SJSA1 (cell line): ENCODE measurements at regions not wholly inside any gene's neighbourhood (a gene's known extent, or its start where the extent isn't known, plus 50 kb on each side); places are given as distances from the start of the nearest gene placed in this dataset.

Experiments used
- DNase-seq, 2 experiments: peaks; one replicate each; pipeline ENCODE4 v3.0.0-alpha.2; 2015 to 2020; ENCODE audit warnings: low spot score in 2 of 2, low read depth in 1 of 2
- H3K27ac ChIP-seq: fragments of 250-450 bp; sonication (Bioruptor Pico); 2 replicates; pipeline ENCODE4 v1.5.1; 2020; ENCODE audit warnings: mild to moderate bottlenecking, moderate library complexity
- H3K27me3 ChIP-seq: fragments of 250-450 bp; sonication (Bioruptor Pico); replicated peaks from 2 replicates; pipeline ENCODE4 v1.5.1; 2020; ENCODE audit warnings: mild to moderate bottlenecking, moderate library complexity
- H3K36me3 ChIP-seq: fragments of 250-450 bp; sonication (Bioruptor Pico); 2 replicates; pipeline ENCODE4 v1.5.1; 2020; ENCODE audit warnings: mild to moderate bottlenecking
- H3K4me1 ChIP-seq: fragments of 250-450 bp; sonication (Bioruptor Pico); replicated peaks from 2 replicates; pipeline ENCODE4 v1.6.1; 2021; ENCODE audit warnings: mild to moderate bottlenecking
- H3K4me3 ChIP-seq: fragments of 250-450 bp; sonication (Bioruptor Pico); 2 replicates; pipeline ENCODE4 v1.5.1; 2020; ENCODE audit warnings: mild to moderate bottlenecking
- H3K9me3 ChIP-seq: fragments of 250-450 bp; sonication (Bioruptor Pico); replicated peaks from 2 replicates; pipeline ENCODE4 v1.5.1; 2020; ENCODE audit warnings: mild to moderate bottlenecking

DNA sequence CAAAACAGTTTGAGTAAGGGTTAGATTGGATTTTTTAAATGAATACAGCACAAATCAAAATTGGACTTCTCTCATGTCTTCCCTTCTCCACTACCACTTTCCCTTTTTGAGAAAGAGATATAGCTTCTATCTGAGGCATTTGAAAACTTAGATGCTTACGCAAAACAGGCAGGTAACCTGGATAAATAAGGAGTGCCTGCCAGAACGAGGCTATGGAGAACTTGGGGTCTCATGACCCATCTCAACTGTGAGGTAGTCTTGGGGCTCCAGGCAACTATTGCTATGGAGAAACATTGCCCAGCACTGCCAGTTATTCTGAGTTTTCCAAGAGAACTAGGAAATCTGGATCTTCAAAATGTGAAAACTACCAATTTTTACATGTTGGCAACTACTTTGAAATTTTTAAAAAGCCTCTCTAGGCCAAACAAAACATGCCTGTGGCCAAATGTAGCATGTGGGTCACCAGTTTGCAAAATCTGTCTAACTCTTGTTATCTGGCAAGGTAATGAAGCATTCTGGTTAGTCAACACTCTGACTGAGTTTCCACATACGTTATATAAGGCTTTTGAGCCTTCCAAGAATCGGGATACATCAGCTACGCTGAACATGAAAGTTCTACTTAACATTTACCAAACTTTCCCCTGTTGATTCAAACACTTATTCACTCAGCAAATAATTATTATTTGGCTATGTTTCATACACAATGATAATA lies 752.7 kb downstream of the KCNA4 start:
- Histone ChIP-seq H3K27me3 (no peaks in the 10 kb centered on the region), H3K4me1 (no peaks in the 10 kb centered on the region), H3K36me3 (no peaks in the 10 kb centered on the region), H3K4me3 (no peak overlapping the region), H3K27ac (no peak overlapping the region), H3K9me3 (no peaks in the 10 kb centered on the region)
- DNase-seq: no peak

DNA sequence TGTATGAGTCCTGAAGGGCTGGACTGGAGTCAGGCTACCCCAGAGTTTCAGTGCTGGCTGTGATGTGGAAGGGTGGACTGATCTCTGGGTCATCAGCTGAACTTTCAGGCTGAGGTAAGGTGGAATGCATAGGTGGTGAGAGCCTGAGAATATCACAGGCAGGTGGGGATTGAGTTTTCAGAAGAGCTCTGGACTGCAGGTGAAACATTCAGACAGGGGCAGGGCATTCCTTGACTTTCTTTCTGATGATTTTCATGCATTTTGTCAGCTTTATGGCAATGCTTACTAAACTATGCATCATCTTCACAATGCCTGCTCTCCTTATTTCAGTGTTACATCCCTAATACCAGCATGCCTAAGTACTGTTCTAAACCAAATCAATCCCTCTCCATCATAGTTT lies 755.0 kb downstream of the KCNA4 start:
- Histone ChIP-seq H3K27ac (no peak overlapping the region), H3K36me3 (no peaks in the 10 kb centered on the region), H3K27me3 (no peaks in the 10 kb centered on the region), H3K4me1 (no peaks in the 10 kb centered on the region), H3K4me3 (no peak overlapping the region), H3K9me3 (no peaks in the 10 kb centered on the region)
- no peak for DNase-seq

DNA sequence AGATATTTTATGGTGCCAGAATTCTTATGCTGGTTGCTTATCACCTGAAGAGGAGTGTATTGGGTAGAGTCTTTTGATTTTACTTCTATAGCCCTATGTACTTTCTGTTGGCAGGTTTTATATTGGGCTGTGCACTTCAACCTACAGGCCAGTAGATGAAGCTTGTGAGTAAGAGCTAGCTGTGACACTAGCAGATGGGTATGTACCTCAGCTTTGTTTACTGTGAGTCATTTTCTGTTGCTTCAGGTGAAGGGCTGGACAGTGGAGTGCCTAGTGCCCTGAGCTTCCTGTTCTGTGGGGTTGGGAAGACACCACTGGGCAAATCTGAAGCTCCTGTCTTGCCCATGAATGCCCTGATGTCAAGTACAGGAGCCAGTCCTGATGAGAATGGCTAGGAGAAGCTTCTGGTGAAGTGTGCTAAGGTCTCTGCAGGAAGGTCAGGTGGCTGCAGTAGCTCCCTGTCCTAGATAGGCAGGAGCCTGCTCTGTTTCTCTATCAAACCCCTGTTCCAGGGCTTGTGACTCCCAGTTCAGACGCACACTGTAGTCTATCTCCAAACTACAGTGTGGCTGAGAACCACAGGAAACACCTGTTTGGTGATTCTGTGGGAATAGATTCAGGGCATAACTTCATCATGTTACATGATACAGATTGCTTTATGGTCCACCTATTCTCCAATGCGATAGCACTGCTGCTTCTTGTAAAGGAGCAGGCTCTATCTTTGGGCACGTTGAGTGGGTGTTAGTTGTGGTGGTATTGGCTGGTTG lies 755.7 kb downstream of the KCNA4 start:
- Histone ChIP-seq H3K36me3 (no peaks in the 10 kb centered on the region), H3K9me3 (no peaks in the 10 kb centered on the region), H3K4me3 (no peak overlapping the region), H3K4me1 (no peaks in the 10 kb centered on the region), H3K27me3 (no peaks in the 10 kb centered on the region), H3K27ac (no peak overlapping the region)
- peak in 1 of 2 experiments; percentile 6 for DNase-seq

DNA sequence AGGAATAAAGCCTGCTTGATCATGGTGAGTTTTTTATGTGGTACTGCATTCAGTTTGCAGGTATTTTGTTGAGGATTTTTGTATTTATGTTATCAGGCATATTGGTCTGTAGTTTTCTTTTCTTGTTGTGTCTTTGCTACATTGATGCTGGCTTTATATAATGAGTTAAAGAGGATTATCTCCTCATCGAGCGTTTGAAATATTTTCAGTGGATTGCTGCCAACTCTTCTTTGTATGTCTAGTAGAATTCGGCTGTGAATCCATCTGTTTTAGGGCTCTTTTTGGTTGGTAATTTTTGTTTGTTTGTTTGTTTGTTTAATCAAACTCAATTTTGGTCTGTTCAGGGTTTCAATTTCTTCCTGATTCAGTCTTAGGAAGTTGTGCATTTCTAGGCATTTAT lies 758.4 kb downstream of the KCNA4 start:
- Histone ChIP-seq H3K27ac (no peak overlapping the region), H3K4me3 (no peak overlapping the region), H3K4me1 (no peaks in the 10 kb centered on the region), H3K27me3 (no peaks in the 10 kb centered on the region), H3K9me3 (no peaks in the 10 kb centered on the region), H3K36me3 (no peaks in the 10 kb centered on the region)
- DNase-seq: no peak

DNA sequence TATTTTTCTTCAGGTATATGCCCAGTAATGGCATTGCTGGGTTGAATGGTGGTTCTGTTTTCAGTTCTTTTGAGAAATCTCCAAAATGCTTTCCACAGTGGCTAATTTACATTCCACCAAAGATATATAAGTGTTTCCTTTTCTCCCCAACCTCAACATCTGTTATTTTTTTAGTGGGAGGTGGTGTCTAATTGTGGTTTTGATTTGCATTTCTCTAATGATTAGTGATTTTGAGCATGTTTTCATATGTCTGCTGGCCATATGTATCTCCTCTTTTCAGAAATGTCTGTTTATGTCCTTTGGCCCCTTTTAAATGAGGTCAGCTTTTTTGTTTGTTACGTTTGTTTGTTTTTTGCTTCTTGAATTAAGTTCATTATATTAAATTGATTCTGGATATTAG lies 760.2 kb downstream of the KCNA4 start:
- no peaks in the 10 kb centered on the region for H3K36me3 ChIP-seq
- H3K9me3 ChIP-seq: no peaks in the 10 kb centered on the region
- H3K4me3 ChIP-seq: no peak overlapping the region
- no peak overlapping the region for H3K27ac ChIP-seq
- no peaks in the 10 kb centered on the region for H3K27me3 ChIP-seq
- no peak for DNase-seq
- H3K4me1 ChIP-seq: no peaks in the 10 kb centered on the region

DNA sequence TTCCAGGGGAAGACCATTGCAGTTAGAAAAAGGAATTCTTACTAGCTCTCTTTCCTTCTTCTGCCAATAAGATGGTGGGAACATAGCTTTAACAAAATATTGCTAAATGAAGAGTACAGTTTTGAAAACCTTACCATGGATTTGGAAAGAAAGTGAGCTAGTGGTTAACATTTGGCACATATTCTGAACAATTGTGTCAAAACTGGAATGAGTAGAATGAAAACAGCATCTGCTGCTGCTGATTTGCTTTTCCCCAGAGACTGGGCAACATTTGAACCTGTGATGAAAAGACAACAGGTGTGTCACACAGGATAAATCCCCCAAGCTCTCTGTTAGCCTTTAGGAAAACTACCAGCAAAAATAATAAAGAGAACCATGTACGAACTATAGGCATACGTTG lies 761.4 kb downstream of the KCNA4 start:
- no peak for DNase-seq
- Histone ChIP-seq H3K36me3 (no peaks in the 10 kb centered on the region), H3K4me3 (no peak overlapping the region), H3K4me1 (no peaks in the 10 kb centered on the region), H3K9me3 (no peaks in the 10 kb centered on the region), H3K27me3 (no peaks in the 10 kb centered on the region), H3K27ac (no peak overlapping the region)

DNA sequence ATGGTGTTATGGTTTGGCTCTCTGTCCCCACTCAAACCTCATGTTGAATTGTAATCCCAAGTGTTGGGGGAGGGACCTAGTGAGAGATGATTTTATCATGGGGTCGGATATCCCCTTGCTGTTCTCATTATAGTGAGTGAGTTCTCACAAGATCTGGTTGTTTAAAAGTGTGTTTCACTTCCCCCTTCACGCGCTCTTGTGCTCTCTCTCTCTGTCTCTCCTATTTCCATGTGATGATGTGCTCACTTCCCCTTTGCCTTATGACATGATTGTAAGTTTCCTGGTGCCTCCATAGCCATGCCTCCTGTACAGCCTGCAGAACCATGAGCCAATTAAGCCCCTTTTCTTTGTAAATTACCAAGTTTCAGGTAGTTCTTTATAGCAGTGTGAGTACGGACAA lies 765.1 kb downstream of the KCNA4 start:
- no peaks in the 10 kb centered on the region for H3K27me3 ChIP-seq
- no peaks in the 10 kb centered on the region for H3K36me3 ChIP-seq
- H3K27ac ChIP-seq: no peak overlapping the region
- H3K9me3 ChIP-seq: no peaks in the 10 kb centered on the region
- no peak overlapping the region for H3K4me3 ChIP-seq
- no peaks in the 10 kb centered on the region for H3K4me1 ChIP-seq
- DNase-seq: no peak

DNA sequence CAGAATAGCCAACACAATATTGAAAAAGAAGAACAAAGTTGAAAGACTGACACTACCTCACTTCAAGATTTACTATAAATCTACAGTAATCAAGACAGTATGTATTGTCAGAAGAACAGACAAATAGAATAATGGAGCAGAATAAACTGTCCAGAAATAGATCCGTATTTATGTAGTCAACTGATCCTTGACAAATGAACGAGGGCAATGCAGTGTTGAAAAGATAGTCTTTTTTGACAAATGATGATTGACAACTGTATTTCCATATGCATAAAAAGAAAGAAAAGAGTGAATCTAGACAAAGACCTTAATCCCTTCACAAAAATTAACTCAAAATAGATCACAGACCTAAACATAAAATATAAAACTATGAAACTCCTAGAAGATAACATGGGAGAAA lies 767.1 kb downstream of the KCNA4 start:
- H3K27me3 ChIP-seq: no peaks in the 10 kb centered on the region
- no peaks in the 10 kb centered on the region for H3K9me3 ChIP-seq
- H3K36me3 ChIP-seq: no peaks in the 10 kb centered on the region
- no peak overlapping the region for H3K27ac ChIP-seq
- DNase-seq: no peak
- no peaks in the 10 kb centered on the region for H3K4me1 ChIP-seq
- no peak overlapping the region for H3K4me3 ChIP-seq

DNA sequence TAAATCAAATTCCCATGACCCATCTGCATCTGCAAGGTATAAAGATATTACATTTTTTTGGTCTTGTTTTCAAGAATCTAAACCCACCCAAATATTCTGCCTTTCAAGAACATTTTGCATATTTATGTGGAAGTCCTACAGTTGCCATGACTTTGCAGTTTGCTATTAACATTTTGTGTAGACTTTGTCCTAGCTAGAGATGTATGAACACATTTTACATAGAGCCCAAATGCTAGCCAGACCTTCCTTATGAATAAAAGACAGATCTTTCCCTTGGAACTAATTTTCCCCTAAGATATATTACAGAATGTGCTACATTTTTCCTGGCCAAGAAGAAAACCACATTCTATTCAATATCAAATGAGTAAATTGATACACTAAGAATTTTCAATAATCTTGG lies 772.5 kb downstream of the KCNA4 start:
- no peak overlapping the region for H3K27ac ChIP-seq
- DNase-seq: no peak
- H3K9me3 ChIP-seq: no peaks in the 10 kb centered on the region
- H3K4me3 ChIP-seq: no peak overlapping the region
- no peaks in the 10 kb centered on the region; the same call in 1 of the 2 replicates for H3K4me1 ChIP-seq
- H3K36me3 ChIP-seq: no peaks in the 10 kb centered on the region
- H3K27me3 ChIP-seq: no peaks in the 10 kb centered on the region

DNA sequence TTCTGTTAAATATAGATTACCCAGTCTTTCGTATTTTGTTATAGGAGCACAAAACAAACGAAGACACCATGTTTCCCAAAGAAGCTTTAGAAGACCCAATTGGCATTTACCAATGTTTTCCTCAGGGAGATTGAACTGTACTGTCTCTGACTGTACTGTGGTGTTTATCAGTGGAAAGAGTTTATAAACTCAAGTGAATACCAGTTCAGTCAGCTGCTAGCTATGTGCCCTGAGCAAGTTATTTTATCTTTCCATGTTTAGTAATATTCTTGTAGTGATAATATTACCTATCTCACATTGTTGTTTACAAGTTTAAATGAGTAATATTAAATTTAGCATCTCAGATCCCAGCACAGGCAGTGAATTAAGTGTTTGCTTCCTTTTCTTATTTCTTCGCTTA lies 773.2 kb downstream of the KCNA4 start:
- DNase-seq: no peak
- Histone ChIP-seq H3K4me3 (no peak overlapping the region), H3K4me1 (no peaks in the 10 kb centered on the region; the same call in 1 of the 2 replicates), H3K27ac (no peak overlapping the region), H3K9me3 (no peaks in the 10 kb centered on the region), H3K27me3 (no peaks in the 10 kb centered on the region), H3K36me3 (no peaks in the 10 kb centered on the region)

DNA sequence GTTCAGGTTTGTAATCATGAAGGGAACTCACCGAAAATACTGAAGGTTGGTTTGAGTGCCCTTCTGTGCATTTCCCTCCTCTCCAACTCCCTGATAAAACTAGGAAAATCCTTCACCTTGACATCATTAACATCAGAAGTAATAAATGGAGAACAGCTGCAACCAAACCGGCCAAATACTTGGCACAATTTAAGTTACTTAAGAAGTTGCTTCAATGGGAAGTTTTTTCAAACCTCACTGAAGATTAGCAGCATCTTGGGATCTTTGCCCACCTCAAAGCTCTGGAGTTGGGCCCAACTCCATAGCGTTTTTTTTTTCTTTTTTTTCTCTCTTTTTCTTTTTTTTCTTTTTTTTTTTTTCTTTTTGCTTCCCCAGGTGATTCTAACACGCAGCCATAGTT lies 784.8 kb downstream of the KCNA4 start:
- H3K36me3 ChIP-seq: no peaks in the 10 kb centered on the region
- DNase-seq: no peak
- H3K27ac ChIP-seq: no peak overlapping the region
- no peaks in the 10 kb centered on the region for H3K4me1 ChIP-seq
- H3K27me3 ChIP-seq: no peaks in the 10 kb centered on the region
- H3K4me3 ChIP-seq: no peak overlapping the region
- H3K9me3 ChIP-seq: 0 out of 2 replicates have a peak, but pooled peaks cover 3% of the 10 kb centered on the region

DNA sequence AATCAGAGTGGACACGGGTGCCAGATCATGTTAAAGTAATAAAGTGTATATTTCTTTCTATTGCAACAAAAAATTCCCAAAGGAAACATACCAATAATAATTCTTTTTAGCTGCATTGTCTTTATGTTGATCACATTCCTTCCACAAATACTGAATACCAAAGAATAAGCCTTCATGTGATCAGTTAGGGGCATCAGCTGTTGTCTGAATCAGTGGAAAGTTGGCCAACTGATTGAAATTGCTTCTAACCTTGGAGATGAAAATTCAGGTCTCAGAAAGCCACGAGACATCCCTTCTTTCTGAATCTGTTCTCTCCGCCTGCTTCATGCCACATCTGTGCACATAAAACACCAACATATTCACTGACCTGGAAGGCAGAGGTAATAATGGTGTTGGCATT lies 785.2 kb downstream of the KCNA4 start:
- Histone ChIP-seq H3K4me3 (no peak overlapping the region), H3K9me3 (0 out of 2 replicates have a peak, but pooled peaks cover 3% of the 10 kb centered on the region), H3K27me3 (no peaks in the 10 kb centered on the region), H3K27ac (no peak overlapping the region), H3K4me1 (no peaks in the 10 kb centered on the region), H3K36me3 (no peaks in the 10 kb centered on the region)
- no peak for DNase-seq

DNA sequence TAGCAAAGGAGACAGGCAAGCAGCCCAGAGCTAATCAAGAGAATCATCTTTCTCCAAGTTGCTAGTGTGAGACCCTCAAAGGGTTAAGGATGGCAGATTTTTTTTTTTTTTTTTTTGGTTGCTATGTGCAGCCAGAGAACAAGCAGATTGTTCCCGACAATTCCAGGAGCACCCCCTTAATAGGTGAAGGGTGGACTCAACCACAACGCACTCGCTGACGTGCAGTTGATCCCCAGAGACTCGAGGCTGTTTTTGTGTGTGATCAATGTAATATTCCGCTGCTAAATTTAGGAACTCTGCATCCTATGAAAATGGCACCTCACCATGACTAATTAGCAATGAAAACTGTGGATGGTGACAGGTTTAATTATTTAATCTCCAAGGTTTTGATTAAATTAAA lies 789.0 kb downstream of the KCNA4 start:
- H3K4me3 ChIP-seq: no peak overlapping the region
- no peak overlapping the region for H3K27ac ChIP-seq
- H3K36me3 ChIP-seq: no peaks in the 10 kb centered on the region
- H3K4me1 ChIP-seq: no peaks in the 10 kb centered on the region
- no peak for DNase-seq
- 0 out of 2 replicates have a peak, but pooled peaks cover 3% of the 10 kb centered on the region for H3K9me3 ChIP-seq
- no peaks in the 10 kb centered on the region for H3K27me3 ChIP-seq

DNA sequence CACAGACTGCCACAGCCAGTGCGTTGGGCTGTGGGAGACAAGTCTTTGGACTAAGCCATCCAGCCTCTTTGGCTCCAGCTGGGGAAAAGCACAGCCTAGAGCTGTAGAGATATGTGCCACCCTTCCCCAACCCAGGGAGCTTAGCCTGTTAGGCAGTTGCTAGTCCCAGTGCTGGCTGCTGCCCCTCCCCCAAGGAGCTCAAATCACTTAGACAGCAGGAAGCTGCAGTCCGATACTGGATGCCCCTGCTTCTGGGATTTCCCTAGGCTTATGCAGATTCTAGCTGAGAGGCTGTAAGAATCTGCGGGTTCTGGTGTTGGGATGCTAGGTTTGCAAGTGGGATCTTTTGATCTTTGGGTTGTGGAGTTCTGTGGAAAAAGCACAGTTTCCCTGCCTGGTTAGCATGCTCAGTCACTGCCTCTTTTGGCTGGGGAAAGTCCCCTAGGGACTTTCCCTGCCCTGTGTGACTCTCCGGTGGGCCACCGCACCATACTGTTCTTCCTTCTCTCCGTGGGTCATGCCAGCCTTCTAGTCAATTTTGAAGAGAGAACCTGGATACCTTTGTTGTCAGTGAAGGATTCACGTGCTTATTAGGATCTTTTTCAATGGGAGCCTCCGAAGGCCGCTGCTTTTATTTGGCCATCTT lies 792.0 kb downstream of the KCNA4 start:
- Histone ChIP-seq H3K27me3 (no peaks in the 10 kb centered on the region), H3K4me1 (no peaks in the 10 kb centered on the region), H3K36me3 (no peaks in the 10 kb centered on the region), H3K27ac (no peak overlapping the region), H3K4me3 (no peak overlapping the region), H3K9me3 (0 out of 2 replicates have a peak, but pooled peaks cover 3% of the 10 kb centered on the region)
- DNase-seq: no peak
